ENCODE measurements at regions not wholly inside any gene's neighbourhood (a gene's known extent, or its start where the extent isn't known, plus 50 kb on each side); places are given as distances from the start of the nearest gene placed in this dataset.
A peak's percentile ranks its signal among the peaks of the same experiment; 100 is the strongest.

- Histone ChIP-seq H3K9ac (ENCODE audit: low read length in 3 of 3) (no peak overlapping the region), H3K36me3 (ENCODE audit: control insufficient read depth in 2 of 3, insufficient read depth in 3 of 3, low read length in 3 of 3) (no peaks in the 10 kb centered on the region), H3K27ac (ENCODE audit: low read depth in 2 of 2, low read length in 2 of 2) (no peak overlapping the region), H3K4me1 (ENCODE audit: control insufficient read depth in 2 of 3, insufficient read depth in 2 of 3, low read depth in 1 of 3, low read length in 3 of 3) (no peaks in the 10 kb centered on the region), H3K9me3 (ENCODE audit: control insufficient read depth in 2 of 3, insufficient read depth in 1 of 3, low read length in 3 of 3) (no peaks in the 10 kb centered on the region), H3K4me3 (ENCODE audit: low read length in 3 of 3) (no peak overlapping the region), H3K27me3 (ENCODE audit: control insufficient read depth, insufficient read depth, low read length) (no peaks in the 10 kb centered on the region)
- TF ChIP-seq CTCF (IDR thresholded peaks at IDR 0.05; ENCODE audit: borderline replicate concordance, extremely low read depth, insufficient read depth), result no peak
- FAIRE-seq (no peak), DNase-seq (no peak)
- intact Hi-C loops (cut with DNase I), result no loop called here
Measured at GRCh38 chr19:32063601-32064000, 281.8 kb upstream of the ZNF507 start.

GRCh38 chr19:32066056-32066455, 279.4 kb upstream of the ZNF507 start:
- Histone ChIP-seq H3K36me3 (ENCODE audit: control insufficient read depth in 2 of 3, insufficient read depth in 3 of 3, low read length in 3 of 3) (no peaks in the 10 kb centered on the region), H3K9me3 (ENCODE audit: control insufficient read depth in 2 of 3, insufficient read depth in 1 of 3, low read length in 3 of 3) (no peaks in the 10 kb centered on the region), H3K27ac (ENCODE audit: low read depth in 2 of 2, low read length in 2 of 2) (no peak overlapping the region), H3K4me3 (ENCODE audit: low read length in 3 of 3) (no peak overlapping the region), H3K9ac (ENCODE audit: low read length in 3 of 3) (no peak overlapping the region), H3K27me3 (ENCODE audit: control insufficient read depth, insufficient read depth, low read length) (no peaks in the 10 kb centered on the region), H3K4me1 (ENCODE audit: control insufficient read depth in 2 of 3, insufficient read depth in 2 of 3, low read depth in 1 of 3, low read length in 3 of 3) (no peaks in the 10 kb centered on the region)
- DNase-seq (no peak), FAIRE-seq (no peak)
- TF ChIP-seq CTCF (IDR thresholded peaks at IDR 0.05; ENCODE audit: borderline replicate concordance, extremely low read depth, insufficient read depth), result no peak
- intact Hi-C loops (cut with DNase I), result no loop called here

- H3K27me3 ChIP-seq (ENCODE audit: control insufficient read depth, insufficient read depth, low read length), result no peaks in the 10 kb centered on the region
- no peak overlapping the region for H3K4me3 ChIP-seq (ENCODE audit: low read length in 3 of 3)
- no peaks in the 10 kb centered on the region for H3K36me3 ChIP-seq (ENCODE audit: control insufficient read depth in 2 of 3, insufficient read depth in 3 of 3, low read length in 3 of 3)
- intact Hi-C loops (cut with DNase I), result no loop called here
- no peak overlapping the region for H3K27ac ChIP-seq (ENCODE audit: low read depth in 2 of 2, low read length in 2 of 2)
- no peaks in the 10 kb centered on the region for H3K4me1 ChIP-seq (ENCODE audit: control insufficient read depth in 2 of 3, insufficient read depth in 2 of 3, low read depth in 1 of 3, low read length in 3 of 3)
- DNase-seq, result peak in 3 of 5 donors; percentile 21 to 27 (median 26)
- no peak for TF ChIP-seq CTCF (IDR thresholded peaks at IDR 0.05; ENCODE audit: borderline replicate concordance, extremely low read depth, insufficient read depth)
- no peak overlapping the region for H3K9ac ChIP-seq (ENCODE audit: low read length in 3 of 3)
- H3K9me3 ChIP-seq (ENCODE audit: control insufficient read depth in 2 of 3, insufficient read depth in 1 of 3, low read length in 3 of 3), result no peaks in the 10 kb centered on the region
- FAIRE-seq, result no peak
Measured at GRCh38 chr19:32067685-32068084, 277.7 kb upstream of the ZNF507 start.

GRCh38 chr19:32068793-32069192, 276.6 kb upstream of the ZNF507 start:
- no peaks in the 10 kb centered on the region for H3K36me3 ChIP-seq (ENCODE audit: control insufficient read depth in 2 of 3, insufficient read depth in 3 of 3, low read length in 3 of 3)
- no peak for DNase-seq
- no peak overlapping the region for H3K27ac ChIP-seq (ENCODE audit: low read depth in 2 of 2, low read length in 2 of 2)

More at GRCh38 chr19:32068793-32069192, 276.6 kb upstream of the ZNF507 start:
- H3K9me3 ChIP-seq (ENCODE audit: control insufficient read depth in 2 of 3, insufficient read depth in 1 of 3, low read length in 3 of 3), result no peaks in the 10 kb centered on the region
- intact Hi-C loops (cut with DNase I), result no loop called here
- H3K4me3 ChIP-seq (ENCODE audit: low read length in 3 of 3), result no peak overlapping the region
- H3K4me1 ChIP-seq (ENCODE audit: control insufficient read depth in 2 of 3, insufficient read depth in 2 of 3, low read depth in 1 of 3, low read length in 3 of 3), result no peaks in the 10 kb centered on the region
- no peak for FAIRE-seq
- no peak overlapping the region for H3K9ac ChIP-seq (ENCODE audit: low read length in 3 of 3)
- no peak for TF ChIP-seq CTCF (IDR thresholded peaks at IDR 0.05; ENCODE audit: borderline replicate concordance, extremely low read depth, insufficient read depth)
- H3K27me3 ChIP-seq (ENCODE audit: control insufficient read depth, insufficient read depth, low read length), result no peaks in the 10 kb centered on the region

All from kidney (tissue), 13 donors.